Neural cell (in vitro differentiated cells): ENCODE measurements at regions not wholly inside any gene's neighbourhood (a gene's known extent, or its start where the extent isn't known, plus 50 kb on each side); places are given as distances from the start of the nearest gene placed in this dataset.

Experiments used
- H2AFZ ChIP-seq: fragments of 200-600, 300-800 bp; sonication (generic), shearing (Covaris generic); 2 replicates; pipeline ENCODE4 v1.6.0; 2014; ENCODE audit warnings: low read depth, mild to moderate bottlenecking, antibody characterized with exemption, low read length, moderate library complexity
- H3F3A ChIP-seq: fragments of 200-600 bp; shearing (Covaris generic); 2 replicates; pipeline ENCODE4 v1.6.1; 2016; ENCODE audit warnings: mild to moderate bottlenecking, moderate library complexity, mixed read lengths, antibody characterized with exemption, low read length; ENCODE audit not compliant: insufficient read depth, poor library complexity, severe bottlenecking
- H3K27ac ChIP-seq: fragments of 200-600, 300-800 bp; sonication (generic), shearing (Covaris generic); 2 replicates; pipeline ENCODE4 v1.5.1; 2014; ENCODE audit warnings: mild to moderate bottlenecking, low read length, moderate library complexity
- H3K27me3 ChIP-seq: fragments of 300-800, 200-600 bp; sonication (generic), shearing (Covaris generic); 2 replicates; pipeline ENCODE4 v1.6.0; 2014; ENCODE audit warnings: mild to moderate bottlenecking, low read depth, low read length, moderate library complexity; ENCODE audit not compliant: insufficient read depth
- H3K36me3 ChIP-seq: fragments of 300-800, 200-600 bp; sonication (generic), shearing (Covaris generic); 2 replicates; pipeline ENCODE4 v1.5.1; 2014; ENCODE audit warnings: mild to moderate bottlenecking, antibody characterized with exemption, low read length, moderate library complexity; ENCODE audit not compliant: insufficient read depth
- H3K4me2 ChIP-seq: fragments of 300-800, 200-600 bp; sonication (generic), shearing (Covaris generic); 2 replicates; pipeline ENCODE4 v1.6.0; 2014; ENCODE audit warnings: mild to moderate bottlenecking, low read length
- H3K4me3 ChIP-seq: fragments of 300-800, 200-600 bp; sonication (generic), shearing (Covaris generic); 2 replicates; pipeline ENCODE4 v1.5.1; 2014; ENCODE audit warnings: mild to moderate bottlenecking, low read length, moderate library complexity
- H3K79me2 ChIP-seq: fragments of 200-600 bp; shearing (Covaris generic); replicated peaks from 2 replicates; pipeline ENCODE4 v1.6.0; 2014; ENCODE audit warnings: mild to moderate bottlenecking, low read length, moderate library complexity; ENCODE audit not compliant: insufficient read depth
- H3K9ac ChIP-seq: fragments of 300-800, 200-600 bp; sonication (generic), shearing (Covaris generic); 2 replicates; pipeline ENCODE4 v1.6.1; 2016; ENCODE audit warnings: mild to moderate bottlenecking, low read length, mixed read lengths
- H3K9me2 ChIP-seq: fragments of 200-600 bp; shearing (Covaris generic); 2 replicates; pipeline ENCODE4 v1.6.1; 2016; ENCODE audit warnings: mild to moderate bottlenecking, low read length, mixed read lengths; ENCODE audit not compliant: insufficient read depth
- H3K9me3 ChIP-seq: fragments of 200-600, 300-800 bp; sonication (generic), shearing (Covaris generic); 2 replicates; pipeline ENCODE4 v1.6.1; 2016; ENCODE audit warnings: mild to moderate bottlenecking, mixed run types, low read length, moderate library complexity, mixed read lengths
- H4K20me1 ChIP-seq: fragments of 200-600 bp; shearing (Covaris generic); 2 replicates; pipeline ENCODE4 v1.6.1; 2016; ENCODE audit warnings: mild to moderate bottlenecking, mixed run types; ENCODE audit not compliant: insufficient read depth
- CTCF ChIP-seq: fragments of 450-650 bp; IDR thresholded peaks from 2 replicates; pipeline ENCODE4 v1.5.1; 2014; ENCODE audit warnings: antibody characterized with exemption, mild to moderate bottlenecking, moderate library complexity; ENCODE audit not compliant: poor library complexity, severe bottlenecking
- EP300 ChIP-seq: fragments of 450-650 bp; conservative IDR thresholded peaks from 2 replicates; pipeline ENCODE4 v1.6.1; 2014; ENCODE audit warnings: antibody characterized with exemption, mild to moderate bottlenecking, moderate library complexity; ENCODE audit not compliant: poor library complexity, severe bottlenecking
- EZH2 ChIP-seq: fragments of 200-600, 300-800 bp; shearing (Covaris generic), sonication (generic); IDR thresholded peaks from 2 replicates; pipeline ENCODE4 v1.6.1; 2014; ENCODE audit warnings: antibody characterized with exemption, low read length, borderline replicate concordance, mild to moderate bottlenecking; ENCODE audit not compliant: insufficient read depth, poor library complexity, severe bottlenecking
- MXI1 ChIP-seq: fragments of 450-650 bp; conservative IDR thresholded peaks from 2 replicates; pipeline ENCODE4 v1.6.1; 2014; ENCODE audit warnings: antibody characterized with exemption, mild to moderate bottlenecking; ENCODE audit not compliant: poor library complexity, severe bottlenecking
- POLR2AphosphoS5 ChIP-seq: IDR thresholded peaks from 2 replicates; pipeline ENCODE4 v1.6.1; 2012
- RAD21 ChIP-seq: fragments of 450-650 bp; conservative IDR thresholded peaks from 2 replicates; pipeline ENCODE4 v1.6.1; 2014; ENCODE audit warnings: antibody characterized with exemption, mild to moderate bottlenecking, moderate library complexity
- SMC3 ChIP-seq: fragments of 450-650 bp; conservative IDR thresholded peaks from 2 replicates; pipeline ENCODE4 v1.6.1; 2014; ENCODE audit warnings: antibody characterized with exemption, mild to moderate bottlenecking, moderate library complexity; ENCODE audit not compliant: poor library complexity
- TAF1 ChIP-seq: IDR thresholded peaks from 2 replicates; pipeline ENCODE4 v1.6.1; 2012; ENCODE audit warnings: low read depth
- TF ChIP-seq, protein P1 (sequence below): IDR thresholded peaks from 2 replicates; pipeline ENCODE4 v1.6.1; 2012; ENCODE audit warnings: borderline replicate concordance

DNA sequence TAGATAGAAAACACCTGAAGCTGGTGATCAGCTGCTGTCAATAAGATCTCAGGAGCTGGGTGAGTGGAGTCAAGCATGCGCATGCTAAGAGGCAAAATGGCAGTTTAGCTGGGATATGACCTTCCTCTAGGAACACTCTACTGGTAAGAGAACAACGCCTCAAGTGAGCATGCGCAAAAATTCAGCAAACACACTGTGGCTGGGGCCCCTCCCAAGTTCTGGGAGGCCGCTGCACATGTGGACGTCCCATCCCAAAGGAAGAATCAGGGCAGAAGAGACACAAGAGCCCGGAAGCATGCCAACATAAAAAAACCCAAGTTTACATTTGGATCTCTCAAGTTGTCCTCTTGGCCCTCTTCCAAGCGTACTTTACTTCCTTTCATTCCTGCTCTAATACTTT is 126.3 kb upstream of the F3 start:
- Histone ChIP-seq H3K9me2 (no peaks in the 10 kb centered on the region), H3K4me2 (no peak overlapping the region), H3F3A (no peaks in the 10 kb centered on the region), H4K20me1 (no peaks in the 10 kb centered on the region), H2AFZ (no peak overlapping the region), H3K27ac (no peak overlapping the region), H3K9me3 (no peaks in the 10 kb centered on the region), H3K79me2 (no peaks in the 10 kb centered on the region), H3K4me3 (no peak overlapping the region), H3K9ac (no peak overlapping the region), H3K27me3 (no peaks in the 10 kb centered on the region), H3K36me3 (no peaks in the 10 kb centered on the region)
- TF ChIP-seq TAF1 = no peak
- TF ChIP-seq MXI1 = no peak
- no peak for TF ChIP-seq RAD21
- TF ChIP-seq POLR2AphosphoS5 = no peak
- TF ChIP-seq, protein P1, sequence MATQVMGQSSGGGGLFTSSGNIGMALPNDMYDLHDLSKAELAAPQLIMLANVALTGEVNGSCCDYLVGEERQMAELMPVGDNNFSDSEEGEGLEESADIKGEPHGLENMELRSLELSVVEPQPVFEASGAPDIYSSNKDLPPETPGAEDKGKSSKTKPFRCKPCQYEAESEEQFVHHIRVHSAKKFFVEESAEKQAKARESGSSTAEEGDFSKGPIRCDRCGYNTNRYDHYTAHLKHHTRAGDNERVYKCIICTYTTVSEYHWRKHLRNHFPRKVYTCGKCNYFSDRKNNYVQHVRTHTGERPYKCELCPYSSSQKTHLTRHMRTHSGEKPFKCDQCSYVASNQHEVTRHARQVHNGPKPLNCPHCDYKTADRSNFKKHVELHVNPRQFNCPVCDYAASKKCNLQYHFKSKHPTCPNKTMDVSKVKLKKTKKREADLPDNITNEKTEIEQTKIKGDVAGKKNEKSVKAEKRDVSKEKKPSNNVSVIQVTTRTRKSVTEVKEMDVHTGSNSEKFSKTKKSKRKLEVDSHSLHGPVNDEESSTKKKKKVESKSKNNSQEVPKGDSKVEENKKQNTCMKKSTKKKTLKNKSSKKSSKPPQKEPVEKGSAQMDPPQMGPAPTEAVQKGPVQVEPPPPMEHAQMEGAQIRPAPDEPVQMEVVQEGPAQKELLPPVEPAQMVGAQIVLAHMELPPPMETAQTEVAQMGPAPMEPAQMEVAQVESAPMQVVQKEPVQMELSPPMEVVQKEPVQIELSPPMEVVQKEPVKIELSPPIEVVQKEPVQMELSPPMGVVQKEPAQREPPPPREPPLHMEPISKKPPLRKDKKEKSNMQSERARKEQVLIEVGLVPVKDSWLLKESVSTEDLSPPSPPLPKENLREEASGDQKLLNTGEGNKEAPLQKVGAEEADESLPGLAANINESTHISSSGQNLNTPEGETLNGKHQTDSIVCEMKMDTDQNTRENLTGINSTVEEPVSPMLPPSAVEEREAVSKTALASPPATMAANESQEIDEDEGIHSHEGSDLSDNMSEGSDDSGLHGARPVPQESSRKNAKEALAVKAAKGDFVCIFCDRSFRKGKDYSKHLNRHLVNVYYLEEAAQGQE = no peak
- no peak for TF ChIP-seq EP300
- no peak for TF ChIP-seq EZH2
- no peak for TF ChIP-seq CTCF
- no peak for TF ChIP-seq SMC3

DNA sequence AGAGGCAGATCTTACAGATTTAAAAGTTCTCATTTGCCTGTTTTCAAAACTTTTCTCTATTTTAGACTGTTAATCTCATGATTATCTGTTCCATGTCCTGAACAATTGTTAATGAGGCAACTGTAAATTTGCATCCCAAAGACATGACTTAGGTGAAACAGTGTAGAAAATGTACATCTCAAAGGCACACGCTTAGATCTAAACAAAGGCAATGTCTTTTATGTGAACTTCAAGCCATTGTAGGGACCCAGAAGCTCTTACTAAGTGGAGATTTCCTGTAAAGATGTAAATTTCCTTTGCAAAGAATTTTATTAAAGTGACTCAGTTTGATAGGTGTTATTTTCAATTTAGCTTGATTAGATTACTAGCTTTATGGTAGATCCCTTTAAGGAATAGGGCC is 125.2 kb upstream of the F3 start:
- no peak for TF ChIP-seq RAD21
- TF ChIP-seq POLR2AphosphoS5 = no peak
- TF ChIP-seq CTCF = no peak
- no peak for TF ChIP-seq MXI1
- TF ChIP-seq, protein P1 = no peak
- no peak for TF ChIP-seq EZH2
- Histone ChIP-seq H3K27me3 (no peaks in the 10 kb centered on the region), H3K9me2 (no peaks in the 10 kb centered on the region), H3K4me3 (no peak overlapping the region), H3F3A (no peaks in the 10 kb centered on the region), H2AFZ (no peak overlapping the region), H3K36me3 (no peaks in the 10 kb centered on the region), H3K27ac (no peak overlapping the region), H3K9ac (no peak overlapping the region), H4K20me1 (no peaks in the 10 kb centered on the region), H3K4me2 (no peak overlapping the region), H3K9me3 (no peaks in the 10 kb centered on the region), H3K79me2 (no peaks in the 10 kb centered on the region)
